Spleen (tissue), 7 donors: ENCODE measurements at regions not wholly inside any gene's neighbourhood (a gene's known extent, or its start where the extent isn't known, plus 50 kb on each side); places are given as distances from the start of the nearest gene placed in this dataset.

ENCODE experiments used
- POLR2A ChIP-seq, 3 donors: fragments of 450-650 bp; IDR thresholded peaks; one replicate each; pipeline ENCODE4 v1.5.1; 2017; ENCODE audit warnings: antibody characterized with exemption in 3 of 3, mild to moderate bottlenecking in 1 of 3
- POLR2AphosphoS5 ChIP-seq, 3 donors: sonication (generic); formaldehyde crosslinking; IDR thresholded peaks; one replicate each; pipeline ENCODE4 v1.5.1; 2017; ENCODE audit warnings: antibody characterized with exemption in 3 of 3
- TF ChIP-seq, protein P1 (sequence below), 11 experiments: fragments of 200-600 bp in 7 of 11; fragments of 450-650 bp in 4 of 11; sonication (generic) in 4 of 11; IDR thresholded peaks in 8 of 11; conservative IDR thresholded peaks in 3 of 11; 1 replicate in 7 of 11; 2 replicates in 4 of 11; pipeline versions ENCODE4 v1.4.0 to v1.8.0; 2016 to 2021; ENCODE audit warnings: antibody characterized with exemption in 11 of 11, inconsistent platforms in 4 of 11, mild to moderate bottlenecking in 1 of 11
- donor health status: DM: no; HTN: no; CAD: no; lungs with moderate emphysema.
- donor health status: DM: no; HTN: no; CAD: no.
- donor health status: DM: no; HTN: no; CAD: no.

DNA sequence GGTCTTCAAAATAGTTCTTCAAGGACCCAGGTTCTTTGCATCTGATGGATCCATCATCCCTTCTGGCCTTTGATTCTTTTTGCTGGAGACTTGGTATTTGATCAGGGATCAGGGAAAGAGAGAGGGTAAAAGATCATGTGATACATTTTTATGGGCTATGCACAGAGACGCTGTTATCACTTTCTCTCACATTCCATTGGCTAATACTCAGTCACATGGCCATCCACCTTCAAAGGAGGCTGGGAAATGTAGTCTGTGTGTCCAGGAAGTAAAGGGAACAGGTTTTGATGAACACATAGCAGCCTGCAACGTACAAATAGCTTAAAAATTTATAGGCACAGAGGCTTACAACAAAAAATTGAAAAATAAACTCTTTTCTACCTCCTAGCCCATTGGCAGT, 629.6 kb upstream of the FANCL start:
- TF ChIP-seq, protein P1, sequence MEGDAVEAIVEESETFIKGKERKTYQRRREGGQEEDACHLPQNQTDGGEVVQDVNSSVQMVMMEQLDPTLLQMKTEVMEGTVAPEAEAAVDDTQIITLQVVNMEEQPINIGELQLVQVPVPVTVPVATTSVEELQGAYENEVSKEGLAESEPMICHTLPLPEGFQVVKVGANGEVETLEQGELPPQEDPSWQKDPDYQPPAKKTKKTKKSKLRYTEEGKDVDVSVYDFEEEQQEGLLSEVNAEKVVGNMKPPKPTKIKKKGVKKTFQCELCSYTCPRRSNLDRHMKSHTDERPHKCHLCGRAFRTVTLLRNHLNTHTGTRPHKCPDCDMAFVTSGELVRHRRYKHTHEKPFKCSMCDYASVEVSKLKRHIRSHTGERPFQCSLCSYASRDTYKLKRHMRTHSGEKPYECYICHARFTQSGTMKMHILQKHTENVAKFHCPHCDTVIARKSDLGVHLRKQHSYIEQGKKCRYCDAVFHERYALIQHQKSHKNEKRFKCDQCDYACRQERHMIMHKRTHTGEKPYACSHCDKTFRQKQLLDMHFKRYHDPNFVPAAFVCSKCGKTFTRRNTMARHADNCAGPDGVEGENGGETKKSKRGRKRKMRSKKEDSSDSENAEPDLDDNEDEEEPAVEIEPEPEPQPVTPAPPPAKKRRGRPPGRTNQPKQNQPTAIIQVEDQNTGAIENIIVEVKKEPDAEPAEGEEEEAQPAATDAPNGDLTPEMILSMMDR (IDR thresholded peaks at IDR 0.05 in 8 of 11, conservative IDR thresholded peaks at IDR 0.05 in 3 of 11), result no peak
- TF ChIP-seq POLR2AphosphoS5 (IDR thresholded peaks at IDR 0.05) (no peak), POLR2A (IDR thresholded peaks at IDR 0.05) (no peak)
